ENCODE measurements at regions not wholly inside any gene's neighbourhood (a gene's known extent, or its start where the extent isn't known, plus 50 kb on each side); places are given as distances from the start of the nearest gene placed in this dataset.

DNA sequence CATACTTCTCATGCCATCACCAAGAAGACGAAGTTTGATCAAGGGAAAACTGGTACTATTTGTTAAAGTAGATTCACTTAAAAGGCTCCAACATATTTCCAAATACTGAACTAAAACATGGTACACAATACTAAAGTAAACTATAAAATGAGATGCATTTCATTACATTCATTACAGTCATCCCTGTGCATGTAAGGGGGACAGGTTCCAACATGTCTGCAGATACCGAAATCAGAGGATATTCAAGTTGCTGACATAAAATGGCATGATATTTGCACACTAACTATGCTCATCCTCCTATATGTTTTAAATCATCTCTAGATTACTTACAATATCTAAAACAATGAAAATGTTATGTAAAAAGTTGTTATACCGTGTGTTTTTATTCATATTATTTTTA, 893.9 kb upstream of the MANEA start:
- H3K27me3 Mint-ChIP-seq (ENCODE audit: low read depth, poor library complexity): no peaks in the 10 kb centered on the region
- H3K9me3 Mint-ChIP-seq: no peaks in the 10 kb centered on the region
- H3K4me3 Mint-ChIP-seq: no peak overlapping the region
- H3K27ac Mint-ChIP-seq: no peak overlapping the region
- TF ChIP-seq CTCF (IDR thresholded peaks at IDR 0.05): no peak
- H3K36me3 Mint-ChIP-seq (ENCODE audit: low read depth): no peaks in the 10 kb centered on the region
- no peak for DNase-seq
- no peaks in the 10 kb centered on the region for H3K4me1 Mint-ChIP-seq

GRCh38 chr6:94680669-94681212, 896.6 kb upstream of the MANEA start:
- TF ChIP-seq CTCF (IDR thresholded peaks at IDR 0.05): no peak
- Mint-ChIP-seq H3K4me1 (no peaks in the 10 kb centered on the region), H3K9me3 (no peaks in the 10 kb centered on the region), H3K27ac (no peak overlapping the region), H3K27me3 (ENCODE audit: low read depth, poor library complexity) (no peaks in the 10 kb centered on the region), H3K4me3 (no peak overlapping the region), H3K36me3 (ENCODE audit: low read depth) (no peaks in the 10 kb centered on the region)
- DNase-seq: no peak

GRCh38 chr6:94673251-94673650, 904.1 kb upstream of the MANEA start:
- no peak overlapping the region for H3K4me3 Mint-ChIP-seq
- TF ChIP-seq CTCF (IDR thresholded peaks at IDR 0.05): no peak
- DNase-seq: no peak
- no peaks in the 10 kb centered on the region for H3K36me3 Mint-ChIP-seq (ENCODE audit: low read depth)
- no peaks in the 10 kb centered on the region for H3K27me3 Mint-ChIP-seq (ENCODE audit: low read depth, poor library complexity)
- no peaks in the 10 kb centered on the region for H3K4me1 Mint-ChIP-seq
- H3K27ac Mint-ChIP-seq: no peak overlapping the region
- peaks cover 8% of the 10 kb centered on the region for H3K9me3 Mint-ChIP-seq

GRCh38 chr6:94670017-94670416, 907.3 kb upstream of the MANEA start:
- Mint-ChIP-seq H3K4me1 (no peaks in the 10 kb centered on the region), H3K9me3 (peaks cover 8% of the 10 kb centered on the region), H3K27ac (no peak overlapping the region), H3K4me3 (no peak overlapping the region), H3K27me3 (ENCODE audit: low read depth, poor library complexity) (no peaks in the 10 kb centered on the region), H3K36me3 (ENCODE audit: low read depth) (no peaks in the 10 kb centered on the region)
- no peak for DNase-seq
- no peak for TF ChIP-seq CTCF (IDR thresholded peaks at IDR 0.05)

- H3K27me3 Mint-ChIP-seq (ENCODE audit: low read depth, poor library complexity): no peaks in the 10 kb centered on the region
- no peak for TF ChIP-seq CTCF (IDR thresholded peaks at IDR 0.05)
- H3K36me3 Mint-ChIP-seq (ENCODE audit: low read depth): no peaks in the 10 kb centered on the region
- peak overlapping the region; percentile 20 for H3K27ac Mint-ChIP-seq
- no peaks in the 10 kb centered on the region for H3K9me3 Mint-ChIP-seq
- H3K4me1 Mint-ChIP-seq: no peaks in the 10 kb centered on the region
- DNase-seq: no peak
- H3K4me3 Mint-ChIP-seq: no peak overlapping the region
Observed at GRCh38 chr6:94668876-94669275, 908.5 kb upstream of the MANEA start.

DNA sequence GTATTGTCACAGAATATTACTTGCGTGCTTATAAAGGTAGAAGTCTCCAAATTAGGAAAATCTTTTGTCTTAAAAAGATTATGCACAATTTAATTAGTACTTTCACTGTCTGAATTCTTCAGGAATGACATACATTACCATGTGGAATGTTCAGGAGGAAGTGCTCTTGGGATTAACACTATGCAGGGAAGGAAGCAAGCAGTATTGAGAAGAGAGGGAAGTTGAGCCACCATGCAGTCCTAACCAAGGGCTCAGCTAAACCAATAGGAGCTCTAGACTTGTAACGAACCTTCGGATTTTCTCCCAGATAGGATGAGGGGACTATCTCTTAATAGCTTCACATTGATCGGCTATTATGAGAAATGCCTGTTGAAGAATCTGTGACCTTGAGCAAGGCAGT, 918.4 kb upstream of the MANEA start:
- DNase-seq: no peak
- TF ChIP-seq CTCF (IDR thresholded peaks at IDR 0.05): no peak
- Mint-ChIP-seq H3K27me3 (ENCODE audit: low read depth, poor library complexity) (peaks cover 3% of the 10 kb centered on the region), H3K4me3 (no peak overlapping the region), H3K9me3 (no peaks in the 10 kb centered on the region), H3K4me1 (no peaks in the 10 kb centered on the region), H3K27ac (no peak overlapping the region), H3K36me3 (ENCODE audit: low read depth) (no peaks in the 10 kb centered on the region)
